Tibial nerve (tissue), 4 donors: ENCODE measurements at regions not wholly inside any gene's neighbourhood (a gene's known extent, or its start where the extent isn't known, plus 50 kb on each side); places are given as distances from the start of the nearest gene placed in this dataset.

Source experiments
- EP300 ChIP-seq, 2 donors: sonication (generic); formaldehyde crosslinking; IDR thresholded peaks; one replicate each; pipeline ENCODE4 v1.6.1; 2017; ENCODE audit warnings: antibody characterized with exemption in 2 of 2, mild to moderate bottlenecking in 1 of 2
- POLR2A ChIP-seq, 2 donors: fragments of 450-650 bp; IDR thresholded peaks; one replicate each; pipeline ENCODE4 v1.6.1; 2017; ENCODE audit warnings: antibody characterized with exemption in 2 of 2, mild to moderate bottlenecking in 2 of 2, moderate library complexity in 2 of 2
- TF ChIP-seq, protein P1 (sequence below), 5 experiments: fragments of 200-600 bp in 3 of 5; fragments of 450-650 bp in 2 of 5; sonication (generic) in 3 of 5; IDR thresholded peaks; one replicate each; pipeline ENCODE4 v1.5.1; 2016 to 2019; ENCODE audit warnings: antibody characterized with exemption in 5 of 5, mild to moderate bottlenecking in 3 of 5, moderate library complexity in 2 of 5

DNA sequence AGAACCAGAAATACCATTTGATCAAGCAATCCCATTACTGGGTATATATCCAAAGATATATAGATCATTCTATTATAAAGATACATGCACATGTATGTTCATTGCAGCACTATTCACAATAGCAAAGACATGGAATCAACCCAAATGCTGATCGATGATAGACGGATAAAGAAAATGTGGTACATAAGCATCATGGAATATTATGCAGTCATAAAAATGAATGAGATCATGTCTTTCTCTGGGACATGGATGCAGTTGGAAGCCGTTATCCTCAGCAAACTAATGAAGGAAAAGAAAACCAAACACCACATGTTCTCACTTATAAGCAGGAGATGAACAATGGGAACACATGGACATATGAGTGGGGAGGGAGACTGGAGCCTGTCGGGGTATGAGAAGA, 1540.9 kb upstream of the MIR17HG start:
- TF ChIP-seq, protein P1, sequence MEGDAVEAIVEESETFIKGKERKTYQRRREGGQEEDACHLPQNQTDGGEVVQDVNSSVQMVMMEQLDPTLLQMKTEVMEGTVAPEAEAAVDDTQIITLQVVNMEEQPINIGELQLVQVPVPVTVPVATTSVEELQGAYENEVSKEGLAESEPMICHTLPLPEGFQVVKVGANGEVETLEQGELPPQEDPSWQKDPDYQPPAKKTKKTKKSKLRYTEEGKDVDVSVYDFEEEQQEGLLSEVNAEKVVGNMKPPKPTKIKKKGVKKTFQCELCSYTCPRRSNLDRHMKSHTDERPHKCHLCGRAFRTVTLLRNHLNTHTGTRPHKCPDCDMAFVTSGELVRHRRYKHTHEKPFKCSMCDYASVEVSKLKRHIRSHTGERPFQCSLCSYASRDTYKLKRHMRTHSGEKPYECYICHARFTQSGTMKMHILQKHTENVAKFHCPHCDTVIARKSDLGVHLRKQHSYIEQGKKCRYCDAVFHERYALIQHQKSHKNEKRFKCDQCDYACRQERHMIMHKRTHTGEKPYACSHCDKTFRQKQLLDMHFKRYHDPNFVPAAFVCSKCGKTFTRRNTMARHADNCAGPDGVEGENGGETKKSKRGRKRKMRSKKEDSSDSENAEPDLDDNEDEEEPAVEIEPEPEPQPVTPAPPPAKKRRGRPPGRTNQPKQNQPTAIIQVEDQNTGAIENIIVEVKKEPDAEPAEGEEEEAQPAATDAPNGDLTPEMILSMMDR (IDR thresholded peaks at IDR 0.05): no peak
- TF ChIP-seq POLR2A (IDR thresholded peaks at IDR 0.05): no peak
- no peak for TF ChIP-seq EP300 (IDR thresholded peaks at IDR 0.05)
